Activated T-cell treated with anti-CD3 and anti-CD28 coated beads, Interleukin-2, amount 50 U/mL, for 72 hours (primary cell): ENCODE measurements at regions not wholly inside any gene's neighbourhood (a gene's known extent, or its start where the extent isn't known, plus 50 kb on each side); places are given as distances from the start of the nearest gene placed in this dataset.
A peak's percentile ranks its signal among the peaks of the same experiment; 100 is the strongest.

Experiments
- ATAC-seq, 2 donors: fragments of 150-1000 bp; cut with Tn5 transposase; replicated peaks in 1 of 2; 2 replicates each; pipeline ENCODE4 v1.10.0; 2021; ENCODE audit warnings: moderate library complexity in 2 of 2, mild to moderate bottlenecking in 1 of 2
- DNase-seq, 2 donors: peaks; one replicate each; pipeline ENCODE4 v3.0.0; 2021 to 2022; ENCODE audit warnings: mixed read lengths in 1 of 2
- H3K27ac Mint-ChIP-seq: one replicate; pipeline ENCODE4 v1.8.0; 2022; ENCODE audit warnings: mild to moderate bottlenecking, moderate library complexity, mixed read lengths
- H3K27me3 Mint-ChIP-seq: one replicate; pipeline ENCODE4 v1.8.0; 2022; ENCODE audit warnings: low read depth, mixed read lengths
- H3K36me3 Mint-ChIP-seq, 2 donors: one replicate each; pipeline ENCODE4 v1.8.0; 2022; ENCODE audit warnings: mixed read lengths in 2 of 2, mild to moderate bottlenecking in 1 of 2; ENCODE audit not compliant: insufficient read depth in 2 of 2
- H3K4me1 Mint-ChIP-seq: one replicate; pipeline ENCODE4 v1.8.0; 2022; ENCODE audit warnings: low read depth, mixed read lengths
- H3K4me3 Mint-ChIP-seq, 2 donors: one replicate each; pipeline ENCODE4 v1.8.0; 2022; ENCODE audit warnings: mild to moderate bottlenecking in 2 of 2, mixed read lengths in 2 of 2, moderate library complexity in 2 of 2
- H3K9me3 Mint-ChIP-seq, 2 donors: one replicate each; pipeline ENCODE4 v1.8.0; 2022; ENCODE audit warnings: mixed read lengths in 2 of 2

- Mint-ChIP-seq H3K4me1 (no peaks in the 10 kb centered on the region), H3K9me3 (no peaks in the 10 kb centered on the region), H3K36me3 (no peaks in the 10 kb centered on the region), H3K27me3 (peaks cover 12% of the 10 kb centered on the region), H3K4me3 (no peak overlapping the region), H3K27ac (no peak overlapping the region)
- no peak for DNase-seq
- no peak for ATAC-seq
Observed at GRCh38 chr10:70960316-70960715, 72.0 kb upstream of the PCBD1 start.

GRCh38 chr10:70960783-70961570, 72.6 kb upstream of the PCBD1 start:
- Mint-ChIP-seq H3K27ac (no peak overlapping the region), H3K9me3 (no peaks in the 10 kb centered on the region), H3K27me3 (peaks cover 12% of the 10 kb centered on the region), H3K4me3 (no peak overlapping the region), H3K4me1 (no peaks in the 10 kb centered on the region), H3K36me3 (no peaks in the 10 kb centered on the region)
- no peak for ATAC-seq
- DNase-seq: no peak

- no peak for DNase-seq
- Mint-ChIP-seq H3K36me3 (no peaks in the 10 kb centered on the region), H3K27me3 (peaks cover 19% of the 10 kb centered on the region), H3K27ac (no peak overlapping the region), H3K9me3 (no peaks in the 10 kb centered on the region), H3K4me1 (no peaks in the 10 kb centered on the region), H3K4me3 (no peak overlapping the region)
- no peak for ATAC-seq
Observed at GRCh38 chr10:70962686-70963085, 74.3 kb upstream of the PCBD1 start.

DNA sequence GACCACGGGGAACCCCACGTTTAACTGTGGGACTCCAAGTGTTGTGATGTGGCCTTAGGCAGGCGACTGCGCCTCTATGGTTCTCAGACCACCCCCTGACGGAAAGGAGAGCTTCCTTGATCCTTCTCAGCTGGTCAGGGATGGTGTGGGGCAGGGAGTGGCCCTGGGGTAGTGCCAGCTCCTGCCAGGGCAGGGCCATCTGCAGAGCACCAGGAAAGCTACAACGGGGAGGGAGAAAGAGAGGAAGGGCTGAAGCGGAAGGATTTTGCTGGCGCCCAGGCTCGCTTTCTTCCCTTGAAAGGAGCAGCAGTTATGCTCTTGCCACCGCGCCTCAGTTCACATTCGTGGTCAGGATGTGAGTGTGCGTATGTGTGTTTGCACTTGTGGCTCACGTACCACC, 74.9 kb upstream of the PCBD1 start:
- Mint-ChIP-seq H3K4me3 (no peak overlapping the region), H3K4me1 (no peaks in the 10 kb centered on the region), H3K27ac (no peak overlapping the region), H3K9me3 (no peaks in the 10 kb centered on the region), H3K27me3 (peaks cover 19% of the 10 kb centered on the region), H3K36me3 (no peaks in the 10 kb centered on the region)
- DNase-seq (no peak), ATAC-seq (no peak)

DNA sequence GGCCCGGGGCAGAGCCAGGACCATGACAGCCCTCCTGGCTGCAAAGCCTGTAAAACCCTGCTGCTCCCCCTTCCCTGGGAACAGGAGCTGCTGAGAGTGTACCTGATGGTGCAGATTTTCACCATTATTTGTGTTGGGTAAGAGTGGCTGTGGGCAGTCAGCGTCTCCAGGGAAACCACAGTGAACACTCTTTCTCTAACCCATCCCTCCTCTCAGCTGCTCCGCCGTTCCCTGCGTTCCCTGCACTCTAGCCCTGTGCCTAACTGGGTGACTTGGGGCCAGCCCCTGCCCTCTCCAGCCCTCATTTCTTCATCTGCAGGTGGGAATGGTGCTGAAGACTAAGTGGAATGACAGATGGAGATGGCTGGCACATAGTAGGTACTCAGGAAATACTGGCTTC, 75.9 kb upstream of the PCBD1 start:
- no peak overlapping the region for H3K27ac Mint-ChIP-seq
- no peaks in the 10 kb centered on the region for H3K4me1 Mint-ChIP-seq
- no peaks in the 10 kb centered on the region for H3K9me3 Mint-ChIP-seq
- peaks cover 19% of the 10 kb centered on the region for H3K27me3 Mint-ChIP-seq
- no peak overlapping the region for H3K4me3 Mint-ChIP-seq
- ATAC-seq (no peak), DNase-seq (no peak)
- no peaks in the 10 kb centered on the region for H3K36me3 Mint-ChIP-seq

- no peaks in the 10 kb centered on the region for H3K36me3 Mint-ChIP-seq
- H3K27me3 Mint-ChIP-seq: peaks cover 19% of the 10 kb centered on the region
- DNase-seq: no peak
- no peak for ATAC-seq
- H3K9me3 Mint-ChIP-seq: no peaks in the 10 kb centered on the region
- H3K4me1 Mint-ChIP-seq: no peaks in the 10 kb centered on the region
- no peak overlapping the region for H3K4me3 Mint-ChIP-seq
- H3K27ac Mint-ChIP-seq: no peak overlapping the region
Observed at GRCh38 chr10:70964881-70965280, 76.5 kb upstream of the PCBD1 start.

GRCh38 chr10:70965566-70965965, 77.2 kb upstream of the PCBD1 start:
- ATAC-seq (no peak), DNase-seq (no peak)
- H3K9me3 Mint-ChIP-seq: peaks cover 0 to under 1% of the 10 kb centered on the region in 2 donors
- peaks cover 21% of the 10 kb centered on the region for H3K27me3 Mint-ChIP-seq
- H3K27ac Mint-ChIP-seq: no peak overlapping the region
- no peaks in the 10 kb centered on the region for H3K4me1 Mint-ChIP-seq
- H3K36me3 Mint-ChIP-seq: no peaks in the 10 kb centered on the region
- no peak overlapping the region for H3K4me3 Mint-ChIP-seq

GRCh38 chr10:70966646-70967553, 78.5 kb upstream of the PCBD1 start:
- no peak overlapping the region for H3K27ac Mint-ChIP-seq
- H3K27me3 Mint-ChIP-seq: peaks cover 29% of the 10 kb centered on the region
- peaks cover 0 to 2% of the 10 kb centered on the region in 2 donors for H3K36me3 Mint-ChIP-seq
- ATAC-seq (no peak), DNase-seq (no peak)
- H3K4me1 Mint-ChIP-seq: no peaks in the 10 kb centered on the region
- H3K4me3 Mint-ChIP-seq: no peak overlapping the region
- peaks cover 0 to 2% of the 10 kb centered on the region in 2 donors for H3K9me3 Mint-ChIP-seq

GRCh38 chr10:70967591-70968587, 79.5 kb upstream of the PCBD1 start:
- H3K27ac Mint-ChIP-seq: no peak overlapping the region
- H3K9me3 Mint-ChIP-seq: peaks cover 0 to 2% of the 10 kb centered on the region in 2 donors
- peaks cover 28% of the 10 kb centered on the region for H3K27me3 Mint-ChIP-seq
- H3K4me3 Mint-ChIP-seq: no peak overlapping the region
- H3K4me1 Mint-ChIP-seq: no peaks in the 10 kb centered on the region
- DNase-seq (peak in 1 of 2 donors; percentile 4), ATAC-seq (peak in 1 of 2 donors; percentile 64)
- H3K36me3 Mint-ChIP-seq: peaks cover 0 to 2% of the 10 kb centered on the region in 2 donors

GRCh38 chr10:70969188-70969587, 80.8 kb upstream of the PCBD1 start:
- DNase-seq (no peak), ATAC-seq (no peak)
- Mint-ChIP-seq H3K27ac (no peak overlapping the region), H3K36me3 (peaks cover 0 to 2% of the 10 kb centered on the region in 2 donors), H3K27me3 (peaks cover 18% of the 10 kb centered on the region), H3K9me3 (peaks cover 0 to 2% of the 10 kb centered on the region in 2 donors), H3K4me1 (no peaks in the 10 kb centered on the region), H3K4me3 (no peak overlapping the region)

GRCh38 chr10:70970830-70971229, 82.5 kb upstream of the PCBD1 start:
- Mint-ChIP-seq H3K36me3 (peaks cover 0 to 2% of the 10 kb centered on the region in 2 donors), H3K4me1 (no peaks in the 10 kb centered on the region), H3K9me3 (peaks cover 0 to 2% of the 10 kb centered on the region in 2 donors), H3K4me3 (no peak overlapping the region), H3K27me3 (peaks cover 32% of the 10 kb centered on the region), H3K27ac (no peak overlapping the region)
- DNase-seq: no peak
- no peak for ATAC-seq

GRCh38 chr10:70973275-70973674, 84.9 kb upstream of the PCBD1 start:
- ATAC-seq (no peak), DNase-seq (no peak)
- H3K4me3 Mint-ChIP-seq: no peak overlapping the region
- no peaks in the 10 kb centered on the region for H3K4me1 Mint-ChIP-seq
- H3K27ac Mint-ChIP-seq: no peak overlapping the region
- H3K36me3 Mint-ChIP-seq: peaks cover 0 to 2% of the 10 kb centered on the region in 2 donors
- peaks cover 37% of the 10 kb centered on the region for H3K27me3 Mint-ChIP-seq
- peaks cover 0 to 2% of the 10 kb centered on the region in 2 donors for H3K9me3 Mint-ChIP-seq
